Transverse colon (tissue), 3 donors: ENCODE measurements at regions not wholly inside any gene's neighbourhood (a gene's known extent, or its start where the extent isn't known, plus 50 kb on each side); places are given as distances from the start of the nearest gene placed in this dataset.

Experiments
- CTCF ChIP-seq, 5 experiments: fragments of 200-600 bp in 3 of 5; fragments of 450-650 bp in 2 of 5; sonication (generic) in 3 of 5; IDR thresholded peaks; 1 replicate in 2 of 5; 2 replicates in 3 of 5; pipeline ENCODE4 v1.5.1; 2016 to 2017; ENCODE audit warnings: antibody characterized with exemption in 5 of 5, inconsistent platforms in 3 of 5, mild to moderate bottlenecking in 2 of 5, moderate library complexity in 1 of 5
- EP300 ChIP-seq: sonication (generic); formaldehyde crosslinking; IDR thresholded peaks from one replicate; pipeline ENCODE4 v1.6.1; 2017; ENCODE audit warnings: antibody characterized with exemption, low read depth
- POLR2A ChIP-seq: fragments of 450-650 bp; IDR thresholded peaks from one replicate; pipeline ENCODE4 v1.6.1; 2016; ENCODE audit warnings: antibody characterized with exemption, mild to moderate bottlenecking, moderate library complexity

- TF ChIP-seq CTCF (IDR thresholded peaks at IDR 0.05) (no peak), POLR2A (no peak), EP300 (no peak)
Measured at GRCh38 chr1:218711001-218711400, 365.9 kb downstream of the TGFB2 start.
